ENCODE measurements at regions not wholly inside any gene's neighbourhood (a gene's known extent, or its start where the extent isn't known, plus 50 kb on each side); places are given as distances from the start of the nearest gene placed in this dataset.

GRCh38 chr5:96506376-96506775, 73.3 kb upstream of the PCSK1 start:
- TF ChIP-seq, protein P1, sequence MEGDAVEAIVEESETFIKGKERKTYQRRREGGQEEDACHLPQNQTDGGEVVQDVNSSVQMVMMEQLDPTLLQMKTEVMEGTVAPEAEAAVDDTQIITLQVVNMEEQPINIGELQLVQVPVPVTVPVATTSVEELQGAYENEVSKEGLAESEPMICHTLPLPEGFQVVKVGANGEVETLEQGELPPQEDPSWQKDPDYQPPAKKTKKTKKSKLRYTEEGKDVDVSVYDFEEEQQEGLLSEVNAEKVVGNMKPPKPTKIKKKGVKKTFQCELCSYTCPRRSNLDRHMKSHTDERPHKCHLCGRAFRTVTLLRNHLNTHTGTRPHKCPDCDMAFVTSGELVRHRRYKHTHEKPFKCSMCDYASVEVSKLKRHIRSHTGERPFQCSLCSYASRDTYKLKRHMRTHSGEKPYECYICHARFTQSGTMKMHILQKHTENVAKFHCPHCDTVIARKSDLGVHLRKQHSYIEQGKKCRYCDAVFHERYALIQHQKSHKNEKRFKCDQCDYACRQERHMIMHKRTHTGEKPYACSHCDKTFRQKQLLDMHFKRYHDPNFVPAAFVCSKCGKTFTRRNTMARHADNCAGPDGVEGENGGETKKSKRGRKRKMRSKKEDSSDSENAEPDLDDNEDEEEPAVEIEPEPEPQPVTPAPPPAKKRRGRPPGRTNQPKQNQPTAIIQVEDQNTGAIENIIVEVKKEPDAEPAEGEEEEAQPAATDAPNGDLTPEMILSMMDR (IDR thresholded peaks at IDR 0.05; ENCODE audit: low read length), result no peak
- no peak for TF ChIP-seq EZH2 (IDR thresholded peaks at IDR 0.05; ENCODE audit: borderline replicate concordance, low read length)

Measured in OCI-LY1 (cell line).